ENCODE measurements at regions not wholly inside any gene's neighbourhood (a gene's known extent, or its start where the extent isn't known, plus 50 kb on each side); places are given as distances from the start of the nearest gene placed in this dataset.

DNA sequence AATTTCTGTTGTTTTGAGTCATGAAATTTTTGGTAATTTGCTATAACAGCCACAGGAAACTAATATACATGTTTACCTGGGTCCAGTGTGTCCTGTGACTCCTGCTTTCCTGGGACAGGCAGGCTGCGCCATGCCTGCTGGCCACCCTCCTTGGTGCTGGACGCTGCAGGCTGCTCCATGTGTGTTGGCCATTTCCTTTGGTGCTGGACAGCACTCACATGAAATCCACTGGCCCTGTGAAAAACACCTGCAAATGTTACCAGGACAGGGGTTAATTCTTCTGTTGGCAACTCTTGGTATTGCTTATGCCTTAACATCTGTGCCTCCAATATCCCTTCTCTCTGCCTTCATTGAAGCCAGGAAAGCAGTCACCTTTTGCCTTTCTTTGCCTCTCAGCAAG lies 86.9 kb upstream of the ATP10A start:
- TF ChIP-seq, protein P1, sequence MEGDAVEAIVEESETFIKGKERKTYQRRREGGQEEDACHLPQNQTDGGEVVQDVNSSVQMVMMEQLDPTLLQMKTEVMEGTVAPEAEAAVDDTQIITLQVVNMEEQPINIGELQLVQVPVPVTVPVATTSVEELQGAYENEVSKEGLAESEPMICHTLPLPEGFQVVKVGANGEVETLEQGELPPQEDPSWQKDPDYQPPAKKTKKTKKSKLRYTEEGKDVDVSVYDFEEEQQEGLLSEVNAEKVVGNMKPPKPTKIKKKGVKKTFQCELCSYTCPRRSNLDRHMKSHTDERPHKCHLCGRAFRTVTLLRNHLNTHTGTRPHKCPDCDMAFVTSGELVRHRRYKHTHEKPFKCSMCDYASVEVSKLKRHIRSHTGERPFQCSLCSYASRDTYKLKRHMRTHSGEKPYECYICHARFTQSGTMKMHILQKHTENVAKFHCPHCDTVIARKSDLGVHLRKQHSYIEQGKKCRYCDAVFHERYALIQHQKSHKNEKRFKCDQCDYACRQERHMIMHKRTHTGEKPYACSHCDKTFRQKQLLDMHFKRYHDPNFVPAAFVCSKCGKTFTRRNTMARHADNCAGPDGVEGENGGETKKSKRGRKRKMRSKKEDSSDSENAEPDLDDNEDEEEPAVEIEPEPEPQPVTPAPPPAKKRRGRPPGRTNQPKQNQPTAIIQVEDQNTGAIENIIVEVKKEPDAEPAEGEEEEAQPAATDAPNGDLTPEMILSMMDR (IDR thresholded peaks at IDR 0.05): no peak
- TF ChIP-seq POLR2AphosphoS5 (IDR thresholded peaks at IDR 0.05): no peak
- TF ChIP-seq POLR2A (IDR thresholded peaks at IDR 0.05): no peak
